ENCODE measurements at regions not wholly inside any gene's neighbourhood (a gene's known extent, or its start where the extent isn't known, plus 50 kb on each side); places are given as distances from the start of the nearest gene placed in this dataset.

DNA sequence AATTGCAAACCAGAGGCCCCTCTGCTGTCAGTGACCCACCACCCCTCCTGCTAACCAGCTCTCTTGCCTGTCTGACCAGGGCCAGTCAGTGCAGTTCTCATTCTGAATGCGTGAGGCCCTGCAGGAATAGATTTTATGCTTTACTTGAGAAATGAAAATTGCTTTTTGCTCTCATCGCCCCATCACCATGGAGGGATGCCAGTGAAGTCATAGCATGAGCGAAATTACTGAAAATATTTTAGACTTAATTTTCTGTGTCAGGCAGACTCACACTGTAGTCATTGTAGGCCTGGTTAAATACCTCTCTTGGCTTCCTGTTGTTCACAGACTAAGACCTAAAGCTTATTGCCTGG lies 490.5 kb upstream of the CDH5 start:
- TF ChIP-seq EZH2 (conservative IDR thresholded peaks at IDR 0.05; ENCODE audit: low read depth, low read length): no peak
- TF ChIP-seq, protein P1, sequence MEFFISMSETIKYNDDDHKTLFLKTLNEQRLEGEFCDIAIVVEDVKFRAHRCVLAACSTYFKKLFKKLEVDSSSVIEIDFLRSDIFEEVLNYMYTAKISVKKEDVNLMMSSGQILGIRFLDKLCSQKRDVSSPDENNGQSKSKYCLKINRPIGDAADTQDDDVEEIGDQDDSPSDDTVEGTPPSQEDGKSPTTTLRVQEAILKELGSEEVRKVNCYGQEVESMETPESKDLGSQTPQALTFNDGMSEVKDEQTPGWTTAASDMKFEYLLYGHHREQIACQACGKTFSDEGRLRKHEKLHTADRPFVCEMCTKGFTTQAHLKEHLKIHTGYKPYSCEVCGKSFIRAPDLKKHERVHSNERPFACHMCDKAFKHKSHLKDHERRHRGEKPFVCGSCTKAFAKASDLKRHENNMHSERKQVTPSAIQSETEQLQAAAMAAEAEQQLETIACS (CRISPR knock-in tag; IDR thresholded peaks at IDR 0.05): no peak
- TF ChIP-seq, protein P2, sequence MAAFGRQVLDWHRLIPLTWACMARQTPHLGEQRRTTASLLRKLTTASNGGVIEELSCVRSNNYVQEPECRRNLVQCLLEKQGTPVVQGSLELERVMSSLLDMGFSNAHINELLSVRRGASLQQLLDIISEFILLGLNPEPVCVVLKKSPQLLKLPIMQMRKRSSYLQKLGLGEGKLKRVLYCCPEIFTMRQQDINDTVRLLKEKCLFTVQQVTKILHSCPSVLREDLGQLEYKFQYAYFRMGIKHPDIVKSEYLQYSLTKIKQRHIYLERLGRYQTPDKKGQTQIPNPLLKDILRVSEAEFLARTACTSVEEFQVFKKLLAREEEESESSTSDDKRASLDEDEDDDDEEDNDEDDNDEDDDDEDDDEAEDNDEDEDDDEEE (CRISPR knock-in tag; IDR thresholded peaks at IDR 0.05): no peak
- no peak for TF ChIP-seq SETDB1 (CRISPR knock-in tag; IDR thresholded peaks at IDR 0.05; ENCODE audit: borderline replicate concordance)
- TF ChIP-seq, protein P3, sequence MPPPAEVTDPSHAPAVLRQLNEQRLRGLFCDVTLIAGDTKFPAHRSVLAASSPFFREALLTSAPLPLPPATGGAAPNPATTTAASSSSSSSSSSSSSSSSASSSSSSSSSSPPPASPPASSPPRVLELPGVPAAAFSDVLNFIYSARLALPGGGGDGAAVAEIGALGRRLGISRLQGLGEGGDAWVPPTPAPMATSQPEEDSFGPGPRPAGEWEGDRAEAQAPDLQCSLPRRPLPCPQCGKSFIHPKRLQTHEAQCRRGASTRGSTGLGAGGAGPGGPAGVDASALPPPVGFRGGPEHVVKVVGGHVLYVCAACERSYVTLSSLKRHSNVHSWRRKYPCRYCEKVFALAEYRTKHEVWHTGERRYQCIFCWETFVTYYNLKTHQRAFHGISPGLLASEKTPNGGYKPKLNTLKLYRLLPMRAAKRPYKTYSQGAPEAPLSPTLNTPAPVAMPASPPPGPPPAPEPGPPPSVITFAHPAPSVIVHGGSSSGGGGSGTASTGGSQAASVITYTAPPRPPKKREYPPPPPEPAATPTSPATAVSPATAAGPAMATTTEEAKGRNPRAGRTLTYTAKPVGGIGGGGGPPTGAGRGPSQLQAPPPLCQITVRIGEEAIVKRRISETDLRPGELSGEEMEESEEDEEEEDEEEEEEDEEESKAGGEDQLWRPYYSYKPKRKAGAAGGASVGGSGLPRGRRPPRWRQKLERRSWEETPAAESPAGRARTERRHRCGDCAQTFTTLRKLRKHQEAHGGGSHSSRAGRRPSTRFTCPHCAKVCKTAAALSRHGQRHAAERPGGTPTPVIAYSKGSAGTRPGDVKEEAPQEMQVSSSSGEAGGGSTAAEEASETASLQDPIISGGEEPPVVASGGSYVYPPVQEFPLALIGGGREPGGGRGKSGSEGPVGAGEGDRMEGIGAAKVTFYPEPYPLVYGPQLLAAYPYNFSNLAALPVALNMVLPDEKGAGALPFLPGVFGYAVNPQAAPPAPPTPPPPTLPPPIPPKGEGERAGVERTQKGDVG (CRISPR knock-in tag; IDR thresholded peaks at IDR 0.05; ENCODE audit: borderline replicate concordance): no peak
- no peak for TF ChIP-seq FOSL2 (CRISPR knock-in tag; IDR thresholded peaks at IDR 0.05)
- Histone ChIP-seq H2AFZ (ENCODE audit: low read length) (no peak overlapping the region), H3K27me3 (ENCODE audit: control insufficient read depth in 1 of 2, insufficient read depth in 2 of 2, low read length in 2 of 2) (no peaks in the 10 kb centered on the region), H3K4me3 (replicated peaks in 1 of 3; ENCODE audit: insufficient read depth in 1 of 3, low read depth in 2 of 3, low read length in 3 of 3) (no peak overlapping the region), H3K9ac (ENCODE audit: insufficient read depth, low read depth, low read length) (no peak overlapping the region), H3K4me2 (ENCODE audit: low read depth, low read length) (no peak overlapping the region), H3K9me3 (ENCODE audit: low read length) (no peaks in the 10 kb centered on the region), H3K27ac (ENCODE audit: extremely low read length, insufficient read depth, low read length) (no peak overlapping the region), H4K20me1 (ENCODE audit: insufficient read depth, low read length) (no peaks in the 10 kb centered on the region), H3K4me1 (ENCODE audit: insufficient read depth, low read length) (no peaks in the 10 kb centered on the region), H3K36me3 (replicated peaks in 1 of 2; ENCODE audit: control insufficient read depth in 1 of 2, insufficient read depth in 2 of 2, low read length in 2 of 2) (no peaks in the 10 kb centered on the region), H3K79me2 (ENCODE audit: insufficient read depth, low read length) (no peaks in the 10 kb centered on the region)
- CTCF ChIA-PET (ENCODE audit: low intra/inter-chr PET ratio, low total read pairs): no interaction called here
- no TSS peak for BruUV-seq (replicated peaks)
- whole genome bisulfite sequencing (ENCODE audit: low lambda C conversion rate): 3% methylated on average over 3 of the region's 3 CpGs
- no peak for ATAC-seq
- FAIRE-seq: no peak
- in situ Hi-C loops (cut with HindIII; ENCODE audit: extremely low pct_ligation_motif_present, low pct_unique_long_range_greater_than_20kb) (no loop called here), intact Hi-C loops (cut with micrococcal nuclease; ENCODE audit: unreplicated experiment) (no loop called here)
- no peak for DNase-seq (ENCODE audit: low spot score)
- POLR2A ChIA-PET: no interaction called here
